ENCODE measurements at regions not wholly inside any gene's neighbourhood (a gene's known extent, or its start where the extent isn't known, plus 50 kb on each side); places are given as distances from the start of the nearest gene placed in this dataset.

DNA sequence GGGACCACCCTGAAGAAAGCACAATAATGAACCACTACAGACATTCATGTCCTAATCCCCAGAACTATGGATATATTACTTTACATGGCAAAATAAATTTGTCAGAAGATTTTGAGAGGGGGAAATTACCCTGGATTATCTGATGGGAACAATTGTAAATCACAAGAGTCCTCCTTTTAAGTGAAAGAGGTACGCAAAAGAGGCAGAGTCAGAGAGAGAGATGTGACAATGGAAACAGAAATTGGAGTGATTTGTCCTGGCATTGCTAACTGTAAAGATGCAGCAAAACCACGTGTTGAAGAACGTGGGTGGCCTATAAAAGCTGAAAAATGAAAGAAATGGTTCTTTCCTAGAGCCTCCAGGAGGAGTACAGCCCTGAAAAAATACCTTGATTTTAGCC is 1121.4 kb upstream of the ALCAM start:
- no peak for FAIRE-seq
- CTCF ChIA-PET = interaction anchor here (0.6 kb wide), 1 partner anchor 952 kb away, joined by 3 read pairs; no protein-coding TSS in a partner anchor
- 46% methylated on average over 3 of the region's 3 CpGs for WGBS (ENCODE audit: missing lambda C conversion rate)

GRCh38 chr3:104245981-104246380 is 1120.7 kb upstream of the ALCAM start:
- Histone ChIP-seq H3K4me3 (no peak overlapping the region), H3K4me1 (no peaks in the 10 kb centered on the region), H3K4me2 (no peak overlapping the region), H3K9me3 (no peaks in the 10 kb centered on the region), H3K27ac (no peak overlapping the region)
- ChIA-PET POLR2A (no interaction called here), CTCF (no interaction called here)
- FAIRE-seq = no peak
- TF ChIP-seq, protein P1, sequence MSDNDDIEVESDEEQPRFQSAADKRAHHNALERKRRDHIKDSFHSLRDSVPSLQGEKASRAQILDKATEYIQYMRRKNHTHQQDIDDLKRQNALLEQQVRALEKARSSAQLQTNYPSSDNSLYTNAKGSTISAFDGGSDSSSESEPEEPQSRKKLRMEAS (IDR thresholded peaks at IDR 0.05) = no peak
- TF ChIP-seq SREBF2 (IDR thresholded peaks at IDR 0.05) (no peak), EHF (CRISPR knock-in tag; IDR thresholded peaks at IDR 0.05) (no peak), CBX8 (IDR thresholded peaks at IDR 0.05) (no peak), CHD2 (IDR thresholded peaks at IDR 0.05; ENCODE audit: low read length, partially characterized antibody) (no peak), EP300 (IDR thresholded peaks at IDR 0.05) (no peak), GATA3 (IDR thresholded peaks at IDR 0.05; ENCODE audit: borderline replicate concordance) (no peak), CHD4 (IDR thresholded peaks at IDR 0.05; ENCODE audit: borderline replicate concordance) (no peak)
- ATAC-seq = no peak
- DNase-seq (ENCODE audit: low read depth in 1 of 2, low spot score in 1 of 2) = no peak
- 14% methylated on average over 2 of the region's 2 CpGs for WGBS (ENCODE audit: missing lambda C conversion rate)

More for the DNA sequence above, 1121.4 kb upstream of the ALCAM start:
- Histone ChIP-seq H3K27ac (no peak overlapping the region), H3K4me2 (no peak overlapping the region), H3K4me1 (no peaks in the 10 kb centered on the region), H3K9me3 (no peaks in the 10 kb centered on the region), H3K4me3 (no peak overlapping the region)
- POLR2A ChIA-PET = no interaction called here
- ATAC-seq (no peak), DNase-seq (ENCODE audit: low read depth in 1 of 2, low spot score in 1 of 2) (no peak)
- TF ChIP-seq HEYL (CRISPR knock-in tag; IDR thresholded peaks at IDR 0.05) = no peak
- TF ChIP-seq FOSL2 (IDR thresholded peaks at IDR 0.05) = no peak
- no peak for TF ChIP-seq FOSL2 (CRISPR knock-in tag; IDR thresholded peaks at IDR 0.05)
- TF ChIP-seq JUNB (IDR thresholded peaks at IDR 0.05) = no peak
- TF ChIP-seq PBX3 (IDR thresholded peaks at IDR 0.05) = no peak
- TF ChIP-seq NFE2L2 (conservative IDR thresholded peaks at IDR 0.05; ENCODE audit: low read length) = no peak
- TF ChIP-seq MAFK (IDR thresholded peaks at IDR 0.05; ENCODE audit: partially characterized antibody) = no peak
- no peak for TF ChIP-seq CBX8 (IDR thresholded peaks at IDR 0.05)
- TF ChIP-seq KDM1A (IDR thresholded peaks at IDR 0.05; ENCODE audit: low read depth) = no peak
- TF ChIP-seq, protein P2, sequence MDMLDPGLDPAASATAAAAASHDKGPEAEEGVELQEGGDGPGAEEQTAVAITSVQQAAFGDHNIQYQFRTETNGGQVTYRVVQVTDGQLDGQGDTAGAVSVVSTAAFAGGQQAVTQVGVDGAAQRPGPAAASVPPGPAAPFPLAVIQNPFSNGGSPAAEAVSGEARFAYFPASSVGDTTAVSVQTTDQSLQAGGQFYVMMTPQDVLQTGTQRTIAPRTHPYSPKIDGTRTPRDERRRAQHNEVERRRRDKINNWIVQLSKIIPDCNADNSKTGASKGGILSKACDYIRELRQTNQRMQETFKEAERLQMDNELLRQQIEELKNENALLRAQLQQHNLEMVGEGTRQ (IDR thresholded peaks at IDR 0.05) = no peak
- no peak for TF ChIP-seq HOXB5 (CRISPR knock-in tag; IDR thresholded peaks at IDR 0.05)
- TF ChIP-seq RFX5 (IDR thresholded peaks at IDR 0.05) = no peak
- TF ChIP-seq ELK1 (IDR thresholded peaks at IDR 0.05; ENCODE audit: low read depth, low read length) = no peak

DNA sequence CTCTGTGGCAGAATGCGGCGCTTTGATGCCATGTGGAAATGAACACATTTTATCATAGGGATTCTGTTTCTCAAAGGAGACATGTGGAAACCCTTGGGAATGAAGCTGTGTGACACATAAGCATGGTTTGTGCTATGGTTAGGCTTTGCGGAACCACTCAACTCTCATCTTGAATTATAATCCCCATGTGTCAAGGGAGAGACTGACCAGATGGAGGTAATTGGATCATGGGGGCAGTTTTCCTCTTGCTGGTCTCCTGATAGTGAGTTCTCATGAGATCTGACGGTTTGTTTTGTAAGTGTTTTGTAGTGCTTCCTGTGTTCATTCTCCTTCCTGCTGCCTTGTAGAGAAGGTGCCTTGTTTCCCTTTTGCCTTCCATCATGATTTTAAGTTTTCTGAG is 1109.2 kb upstream of the ALCAM start:
- no peak overlapping the region for H3K4me3 ChIP-seq
- 82% methylated on average over 4 of the region's 4 CpGs for WGBS (ENCODE audit: missing lambda C conversion rate)
- no peaks in the 10 kb centered on the region for H3K9me3 ChIP-seq
- H3K4me1 ChIP-seq = no peaks in the 10 kb centered on the region
- no peak for ATAC-seq
- H3K4me2 ChIP-seq = no peak overlapping the region
- CTCF ChIA-PET = no interaction called here
- POLR2A ChIA-PET = no interaction called here
- no peak for DNase-seq (ENCODE audit: low read depth in 1 of 2, low spot score in 1 of 2)
- no peak for FAIRE-seq
- H3K27ac ChIP-seq = no peak overlapping the region
- TF ChIP-seq ZSCAN20 (CRISPR knock-in tag; IDR thresholded peaks at IDR 0.05) = no peak
- TF ChIP-seq HEYL (CRISPR knock-in tag; IDR thresholded peaks at IDR 0.05) = no peak
- no peak for TF ChIP-seq KDM5A (IDR thresholded peaks at IDR 0.05)
- no peak for TF ChIP-seq EP300 (IDR thresholded peaks at IDR 0.05)
- TF ChIP-seq NR3C1 (IDR thresholded peaks at IDR 0.05) = no peak
- TF ChIP-seq, protein P3, sequence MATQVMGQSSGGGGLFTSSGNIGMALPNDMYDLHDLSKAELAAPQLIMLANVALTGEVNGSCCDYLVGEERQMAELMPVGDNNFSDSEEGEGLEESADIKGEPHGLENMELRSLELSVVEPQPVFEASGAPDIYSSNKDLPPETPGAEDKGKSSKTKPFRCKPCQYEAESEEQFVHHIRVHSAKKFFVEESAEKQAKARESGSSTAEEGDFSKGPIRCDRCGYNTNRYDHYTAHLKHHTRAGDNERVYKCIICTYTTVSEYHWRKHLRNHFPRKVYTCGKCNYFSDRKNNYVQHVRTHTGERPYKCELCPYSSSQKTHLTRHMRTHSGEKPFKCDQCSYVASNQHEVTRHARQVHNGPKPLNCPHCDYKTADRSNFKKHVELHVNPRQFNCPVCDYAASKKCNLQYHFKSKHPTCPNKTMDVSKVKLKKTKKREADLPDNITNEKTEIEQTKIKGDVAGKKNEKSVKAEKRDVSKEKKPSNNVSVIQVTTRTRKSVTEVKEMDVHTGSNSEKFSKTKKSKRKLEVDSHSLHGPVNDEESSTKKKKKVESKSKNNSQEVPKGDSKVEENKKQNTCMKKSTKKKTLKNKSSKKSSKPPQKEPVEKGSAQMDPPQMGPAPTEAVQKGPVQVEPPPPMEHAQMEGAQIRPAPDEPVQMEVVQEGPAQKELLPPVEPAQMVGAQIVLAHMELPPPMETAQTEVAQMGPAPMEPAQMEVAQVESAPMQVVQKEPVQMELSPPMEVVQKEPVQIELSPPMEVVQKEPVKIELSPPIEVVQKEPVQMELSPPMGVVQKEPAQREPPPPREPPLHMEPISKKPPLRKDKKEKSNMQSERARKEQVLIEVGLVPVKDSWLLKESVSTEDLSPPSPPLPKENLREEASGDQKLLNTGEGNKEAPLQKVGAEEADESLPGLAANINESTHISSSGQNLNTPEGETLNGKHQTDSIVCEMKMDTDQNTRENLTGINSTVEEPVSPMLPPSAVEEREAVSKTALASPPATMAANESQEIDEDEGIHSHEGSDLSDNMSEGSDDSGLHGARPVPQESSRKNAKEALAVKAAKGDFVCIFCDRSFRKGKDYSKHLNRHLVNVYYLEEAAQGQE (IDR thresholded peaks at IDR 0.05) = no peak
- TF ChIP-seq TFCP2L1 (CRISPR knock-in tag; IDR thresholded peaks at IDR 0.05) = no peak
- no peak for TF ChIP-seq RAD21 (conservative IDR thresholded peaks at IDR 0.05 in 1 of 2, IDR thresholded peaks at IDR 0.05 in 1 of 2)

All from A549 (cell line).